ENCODE measurements at regions not wholly inside any gene's neighbourhood (a gene's known extent, or its start where the extent isn't known, plus 50 kb on each side); places are given as distances from the start of the nearest gene placed in this dataset.

DNA sequence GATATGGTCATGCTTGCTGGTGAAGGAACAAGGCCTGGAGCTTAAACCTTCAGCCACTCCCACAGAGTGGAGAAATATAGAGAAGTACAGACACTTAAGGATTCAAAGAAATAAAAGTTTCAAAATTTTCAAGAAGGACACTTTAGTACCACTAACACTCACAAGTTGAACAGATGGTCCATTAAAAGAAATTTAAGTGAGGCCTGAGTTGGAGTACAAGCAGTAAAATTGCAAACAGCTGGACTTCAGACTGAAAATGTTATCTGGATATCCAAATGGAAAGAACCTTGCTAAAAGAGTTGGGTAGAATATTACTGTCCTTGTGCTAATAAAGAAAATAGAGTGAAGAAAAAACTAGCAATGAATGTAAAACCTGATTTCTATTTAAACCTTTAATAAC, 397.1 kb upstream of the KCNMB2 start:
- TF ChIP-seq, protein P1, sequence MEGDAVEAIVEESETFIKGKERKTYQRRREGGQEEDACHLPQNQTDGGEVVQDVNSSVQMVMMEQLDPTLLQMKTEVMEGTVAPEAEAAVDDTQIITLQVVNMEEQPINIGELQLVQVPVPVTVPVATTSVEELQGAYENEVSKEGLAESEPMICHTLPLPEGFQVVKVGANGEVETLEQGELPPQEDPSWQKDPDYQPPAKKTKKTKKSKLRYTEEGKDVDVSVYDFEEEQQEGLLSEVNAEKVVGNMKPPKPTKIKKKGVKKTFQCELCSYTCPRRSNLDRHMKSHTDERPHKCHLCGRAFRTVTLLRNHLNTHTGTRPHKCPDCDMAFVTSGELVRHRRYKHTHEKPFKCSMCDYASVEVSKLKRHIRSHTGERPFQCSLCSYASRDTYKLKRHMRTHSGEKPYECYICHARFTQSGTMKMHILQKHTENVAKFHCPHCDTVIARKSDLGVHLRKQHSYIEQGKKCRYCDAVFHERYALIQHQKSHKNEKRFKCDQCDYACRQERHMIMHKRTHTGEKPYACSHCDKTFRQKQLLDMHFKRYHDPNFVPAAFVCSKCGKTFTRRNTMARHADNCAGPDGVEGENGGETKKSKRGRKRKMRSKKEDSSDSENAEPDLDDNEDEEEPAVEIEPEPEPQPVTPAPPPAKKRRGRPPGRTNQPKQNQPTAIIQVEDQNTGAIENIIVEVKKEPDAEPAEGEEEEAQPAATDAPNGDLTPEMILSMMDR (conservative IDR thresholded peaks at IDR 0.05 in 1 of 2, IDR thresholded peaks at IDR 0.05 in 1 of 2; ENCODE audit: extremely low read depth in 1 of 2, insufficient read depth in 1 of 2, low read depth in 1 of 2, low read length in 2 of 2), result no peak
- TF ChIP-seq EZH2 (IDR thresholded peaks at IDR 0.05; ENCODE audit: borderline replicate concordance, low read length), result no peak

Measured in mammary epithelial cell (primary cell).